Thoracic aorta (tissue), 2 donors: ENCODE measurements at regions not wholly inside any gene's neighbourhood (a gene's known extent, or its start where the extent isn't known, plus 50 kb on each side); places are given as distances from the start of the nearest gene placed in this dataset.

Experiments
- ATAC-seq: fragments of 150-250 bp; one replicate; pipeline ENCODE4 v1.8.0; 2017; ENCODE audit warnings: low read depth; ENCODE audit not compliant: insufficient number of reproducible peaks, low FRiP score
- DNase-seq: peaks from one replicate; pipeline ENCODE4 v3.0.0-alpha.2; 2020; ENCODE audit warnings: low spot score
- H3K27ac ChIP-seq, 2 donors: fragments of 200-600 bp; sonication (generic); 1 replicate in 1 of 2; 2 replicates in 1 of 2; pipeline ENCODE4 v1.5.1; 2016; ENCODE audit warnings: mild to moderate bottlenecking in 2 of 2, moderate library complexity in 2 of 2
- H3K27me3 ChIP-seq: fragments of 200-600 bp; sonication (generic); replicated peaks from 2 replicates; pipeline ENCODE4 v1.6.0; 2016; ENCODE audit warnings: mild to moderate bottlenecking; ENCODE audit not compliant: insufficient read depth
- H3K36me3 ChIP-seq: fragments of 200-600 bp; sonication (generic); one replicate; pipeline ENCODE4 v1.5.1; 2016
- H3K4me1 ChIP-seq, 2 donors: fragments of 200-600 bp; sonication (generic); 1 replicate in 1 of 2; 2 replicates in 1 of 2; pipeline versions ENCODE4 v1.5.1 to v1.6.0; 2016; ENCODE audit warnings: low read depth in 2 of 2, mild to moderate bottlenecking in 1 of 2; ENCODE audit not compliant: control insufficient read depth in 1 of 2
- H3K4me3 ChIP-seq: fragments of 200-600 bp; sonication (generic); 2 replicates; pipeline ENCODE4 v1.5.1; 2016; ENCODE audit warnings: mild to moderate bottlenecking
- H3K9me3 ChIP-seq: fragments of 200-600 bp; sonication (generic); 2 replicates; pipeline ENCODE4 v1.5.1; 2016
- TF ChIP-seq, protein P1 (sequence below): fragments of 200-600 bp; sonication (generic); IDR thresholded peaks from one replicate; pipeline ENCODE4 v1.5.1; 2019; ENCODE audit warnings: antibody characterized with exemption

DNA sequence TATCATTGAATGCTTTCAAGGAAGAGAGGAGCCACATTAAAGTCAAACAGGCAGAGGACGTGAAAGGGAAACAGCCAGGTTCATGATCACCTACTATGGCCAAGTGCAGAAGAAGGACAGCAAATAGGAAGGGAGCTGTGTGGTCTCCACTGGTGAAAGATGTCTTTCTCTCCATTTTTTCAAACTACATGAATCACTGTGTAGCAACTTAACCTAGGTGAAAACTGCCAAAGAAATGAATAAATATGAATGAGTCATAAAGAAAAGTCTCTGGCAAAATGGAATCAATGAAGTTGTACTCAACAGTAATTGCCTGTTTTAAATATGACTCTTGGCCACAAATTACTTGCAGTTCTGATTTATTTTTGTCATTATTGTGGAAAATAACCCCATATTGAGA lies 452.6 kb upstream of the PKDCC start:
- Histone ChIP-seq H3K27ac (no peak overlapping the region), H3K4me3 (no peak overlapping the region), H3K27me3 (no peaks in the 10 kb centered on the region), H3K9me3 (no peaks in the 10 kb centered on the region), H3K4me1 (peaks cover 18 to 49% of the 10 kb centered on the region in 2 donors), H3K36me3 (no peaks in the 10 kb centered on the region)
- ATAC-seq (peak; percentile 48), DNase-seq (no peak)
- TF ChIP-seq, protein P1, sequence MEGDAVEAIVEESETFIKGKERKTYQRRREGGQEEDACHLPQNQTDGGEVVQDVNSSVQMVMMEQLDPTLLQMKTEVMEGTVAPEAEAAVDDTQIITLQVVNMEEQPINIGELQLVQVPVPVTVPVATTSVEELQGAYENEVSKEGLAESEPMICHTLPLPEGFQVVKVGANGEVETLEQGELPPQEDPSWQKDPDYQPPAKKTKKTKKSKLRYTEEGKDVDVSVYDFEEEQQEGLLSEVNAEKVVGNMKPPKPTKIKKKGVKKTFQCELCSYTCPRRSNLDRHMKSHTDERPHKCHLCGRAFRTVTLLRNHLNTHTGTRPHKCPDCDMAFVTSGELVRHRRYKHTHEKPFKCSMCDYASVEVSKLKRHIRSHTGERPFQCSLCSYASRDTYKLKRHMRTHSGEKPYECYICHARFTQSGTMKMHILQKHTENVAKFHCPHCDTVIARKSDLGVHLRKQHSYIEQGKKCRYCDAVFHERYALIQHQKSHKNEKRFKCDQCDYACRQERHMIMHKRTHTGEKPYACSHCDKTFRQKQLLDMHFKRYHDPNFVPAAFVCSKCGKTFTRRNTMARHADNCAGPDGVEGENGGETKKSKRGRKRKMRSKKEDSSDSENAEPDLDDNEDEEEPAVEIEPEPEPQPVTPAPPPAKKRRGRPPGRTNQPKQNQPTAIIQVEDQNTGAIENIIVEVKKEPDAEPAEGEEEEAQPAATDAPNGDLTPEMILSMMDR, result no peak

DNA sequence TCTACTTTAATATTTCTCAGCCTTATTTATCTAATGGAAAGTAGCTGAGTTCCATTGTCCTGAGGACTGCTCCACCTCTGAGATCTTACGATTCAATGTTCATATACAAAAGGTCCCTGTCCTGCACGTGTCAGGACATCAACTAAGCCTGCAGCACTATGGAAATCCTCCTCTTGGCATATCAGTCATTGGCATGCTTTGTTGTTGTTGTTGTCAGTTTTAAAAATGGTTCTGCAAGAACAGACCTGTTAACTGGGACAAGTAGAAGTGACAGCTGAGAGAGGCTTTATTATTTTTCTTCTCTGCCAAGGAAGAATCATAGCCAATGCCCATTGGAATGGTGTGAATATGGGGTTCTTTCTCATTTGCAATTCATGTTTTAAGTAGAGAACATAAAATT lies 450.1 kb upstream of the PKDCC start:
- DNase-seq (no peak), ATAC-seq (no peak)
- Histone ChIP-seq H3K27ac (peak overlapping the region; percentile 37 to 71), H3K4me1 (peaks cover 18 to 42% of the 10 kb centered on the region in 2 donors), H3K27me3 (no peaks in the 10 kb centered on the region), H3K9me3 (no peaks in the 10 kb centered on the region), H3K36me3 (no peaks in the 10 kb centered on the region), H3K4me3 (no peak overlapping the region)
- TF ChIP-seq, protein P1, result no peak

DNA sequence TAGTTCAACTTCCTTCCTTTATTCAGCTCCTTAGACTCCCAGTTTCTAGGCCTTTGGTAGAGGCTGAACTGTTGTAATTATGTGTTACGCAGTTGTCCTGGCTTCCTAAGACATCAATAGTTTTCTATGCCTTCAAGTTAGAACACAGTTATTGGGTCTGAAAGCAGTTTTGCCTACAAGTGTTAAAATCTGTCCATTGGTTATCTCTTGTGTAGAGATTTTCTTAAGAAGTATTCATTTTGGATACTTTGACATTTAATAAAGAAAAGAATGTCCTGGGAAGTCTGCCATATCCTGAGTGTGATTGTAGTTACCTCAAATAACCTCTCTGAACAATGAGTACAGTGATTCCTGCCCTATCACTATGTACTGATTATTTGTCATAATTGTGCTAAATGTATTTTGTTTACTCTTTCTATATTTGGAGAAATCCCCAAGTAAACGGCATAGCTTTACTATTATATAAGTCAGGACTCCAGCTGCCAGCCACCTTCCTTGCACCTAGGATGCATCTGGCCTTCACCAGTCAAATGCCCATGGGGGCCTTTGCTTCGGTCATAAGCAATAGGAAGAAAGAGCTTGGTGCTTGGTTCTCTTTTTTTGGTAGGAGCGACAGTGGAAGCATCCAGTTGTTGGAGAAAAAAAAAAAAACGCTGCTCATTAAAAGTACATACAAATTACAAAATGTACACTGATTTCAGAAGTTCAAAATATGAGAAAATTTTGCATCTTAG lies 449.5 kb upstream of the PKDCC start:
- H3K27ac ChIP-seq, result peak overlapping the region; percentile 37 to 71
- H3K4me3 ChIP-seq, result no peak overlapping the region
- ATAC-seq (no peak), DNase-seq (no peak)
- H3K9me3 ChIP-seq, result no peaks in the 10 kb centered on the region
- H3K36me3 ChIP-seq, result no peaks in the 10 kb centered on the region
- peaks cover 18 to 42% of the 10 kb centered on the region in 2 donors for H3K4me1 ChIP-seq
- TF ChIP-seq, protein P1, result no peak
- no peaks in the 10 kb centered on the region for H3K27me3 ChIP-seq

DNA sequence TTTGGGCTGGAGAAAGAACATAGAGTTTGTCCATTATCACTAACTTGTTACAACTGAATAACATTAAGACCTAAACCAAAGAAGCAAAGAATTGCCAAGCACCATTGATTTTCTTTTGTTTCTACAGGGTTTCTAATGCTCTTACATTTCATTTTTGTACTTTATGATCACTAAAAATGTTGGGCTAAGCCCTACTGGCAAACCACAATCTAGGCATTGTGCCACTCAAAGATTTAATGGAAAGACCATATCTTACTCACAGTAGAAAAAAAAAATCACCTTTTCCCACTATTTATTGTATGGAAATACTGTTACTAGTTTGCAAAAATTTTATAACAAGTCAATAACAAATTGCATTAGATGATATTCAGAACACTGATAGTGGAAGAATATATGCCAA lies 447.4 kb upstream of the PKDCC start:
- no peak overlapping the region for H3K4me3 ChIP-seq
- no peak overlapping the region for H3K27ac ChIP-seq
- DNase-seq (no peak), ATAC-seq (no peak)
- H3K36me3 ChIP-seq, result no peaks in the 10 kb centered on the region
- H3K4me1 ChIP-seq, result peaks cover 26 to 45% of the 10 kb centered on the region in 2 donors
- TF ChIP-seq, protein P1, result no peak
- H3K27me3 ChIP-seq, result no peaks in the 10 kb centered on the region
- no peaks in the 10 kb centered on the region for H3K9me3 ChIP-seq

DNA sequence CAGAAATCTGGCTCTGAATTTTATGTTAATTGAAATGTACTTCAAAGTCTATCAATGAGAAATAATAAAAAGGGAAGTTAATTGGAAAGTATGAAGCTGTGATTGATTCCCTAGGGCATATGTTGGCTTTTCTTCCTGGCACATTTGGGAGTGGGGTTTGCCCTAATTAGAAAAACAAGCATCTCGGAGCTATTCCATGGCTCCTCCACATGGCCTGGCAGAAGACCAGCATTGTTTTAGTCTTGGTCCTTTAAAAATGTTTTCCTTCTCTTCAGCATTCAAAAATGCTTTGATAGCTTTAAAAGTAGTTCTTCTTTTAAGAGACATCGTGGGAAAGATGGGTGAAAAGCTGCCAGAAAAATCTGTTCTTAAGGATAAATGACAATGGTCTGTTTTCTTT lies 445.5 kb upstream of the PKDCC start:
- no peaks in the 10 kb centered on the region for H3K36me3 ChIP-seq

More for the DNA sequence above, 445.5 kb upstream of the PKDCC start:
- TF ChIP-seq, protein P1, result no peak
- Histone ChIP-seq H3K27me3 (no peaks in the 10 kb centered on the region), H3K9me3 (no peaks in the 10 kb centered on the region), H3K27ac (no peak overlapping the region), H3K4me3 (no peak overlapping the region), H3K4me1 (peaks cover 30 to 37% of the 10 kb centered on the region in 2 donors)
- ATAC-seq (no peak), DNase-seq (no peak)
